HG03521 (cell line): ENCODE measurements at regions not wholly inside any gene's neighbourhood (a gene's known extent, or its start where the extent isn't known, plus 50 kb on each side); places are given as distances from the start of the nearest gene placed in this dataset.
"Not testable (repeated sequence)": the region's sequence is repeated elsewhere in the genome, so short reads cannot be mapped to it uniquely, and the experiment has no call there.

ENCODE experiments used
- ATAC-seq: cut with Tn5 transposase; IDR thresholded peaks from one replicate; pipeline ENCODE4 v1.9.1; 2021; ENCODE audit warnings: mild to moderate bottlenecking, moderate library complexity; ENCODE audit not compliant: unreplicated experiment

DNA sequence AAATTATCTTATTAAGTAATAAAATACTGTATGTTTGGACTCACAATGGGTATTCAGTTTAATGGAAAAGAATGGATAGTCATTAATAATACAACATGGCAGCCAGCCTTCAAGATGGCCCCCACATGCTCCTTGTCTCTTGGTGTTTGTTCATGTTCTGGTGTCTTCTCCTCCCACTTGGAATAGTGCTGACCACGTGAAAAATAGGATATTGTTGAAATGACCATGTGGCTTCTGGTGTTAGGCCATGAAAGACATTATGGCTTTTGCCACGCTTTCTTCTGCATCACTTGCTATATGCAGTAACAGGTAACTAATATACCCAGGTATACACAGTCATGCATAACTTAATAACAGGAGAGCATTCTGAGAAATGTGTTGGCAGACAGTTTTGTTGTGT lies 341.0 kb downstream of the KCNJ2 start:
- no peak for ATAC-seq

GRCh38 chr17:70517816-70518215 lies 348.5 kb downstream of the KCNJ2 start:
- no peak for ATAC-seq

DNA sequence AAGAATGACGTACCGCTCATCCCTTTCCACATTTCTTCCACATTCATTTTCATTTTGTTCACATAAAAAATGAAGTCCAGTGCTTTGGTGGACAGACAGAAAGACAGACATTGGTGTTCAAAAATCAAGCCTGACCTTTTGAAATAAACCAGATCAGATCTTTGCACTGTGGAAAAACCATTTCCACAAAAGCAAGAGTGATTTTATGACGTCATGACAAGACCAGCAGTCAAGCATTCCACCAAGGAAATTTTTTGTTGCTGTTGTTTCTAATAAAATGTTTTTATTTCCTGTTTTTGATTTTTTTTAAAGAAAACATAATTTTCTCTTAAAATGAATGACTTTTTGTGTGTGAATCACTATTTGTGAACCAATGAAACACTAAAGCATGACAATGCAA lies 350.0 kb downstream of the KCNJ2 start:
- no peak for ATAC-seq

DNA sequence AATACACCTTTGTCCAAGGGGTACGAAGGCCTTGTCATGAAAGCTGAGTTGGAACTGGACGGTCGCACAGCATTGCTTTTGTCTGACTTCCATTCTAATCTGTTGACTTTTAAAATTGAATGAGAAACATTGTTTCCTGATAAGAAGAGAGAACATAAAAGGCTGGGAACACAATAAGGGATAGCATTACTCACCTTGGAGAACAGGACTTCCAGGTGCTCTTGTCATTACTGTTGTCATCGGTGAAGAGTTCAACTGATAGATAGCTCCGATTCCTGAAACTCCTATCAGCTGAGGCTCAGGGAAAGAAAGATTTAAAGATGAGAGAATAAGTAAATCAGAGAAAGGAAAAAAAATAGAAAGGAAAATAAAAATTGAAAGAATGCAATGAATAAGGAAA lies 351.1 kb downstream of the KCNJ2 start:
- no peak for ATAC-seq

DNA sequence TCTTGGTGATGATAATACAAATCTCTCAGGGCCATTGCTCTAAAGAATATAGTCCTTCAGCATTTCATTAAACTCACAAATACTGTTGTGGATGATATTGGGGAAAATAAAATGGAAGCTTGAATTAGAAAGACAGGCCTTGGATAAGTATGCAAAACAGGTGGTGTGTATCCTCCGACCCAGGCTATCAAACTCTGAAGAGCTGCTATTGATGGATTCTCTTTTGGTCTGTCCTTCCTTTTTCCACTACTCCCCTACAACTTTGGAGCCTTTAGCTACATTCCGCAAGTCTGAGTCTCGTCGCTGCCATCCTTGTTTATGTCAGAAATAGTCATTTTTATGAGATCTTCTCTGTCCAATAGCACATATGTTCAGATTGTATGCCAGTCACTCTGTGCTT lies 351.6 kb downstream of the KCNJ2 start:
- ATAC-seq: no peak

GRCh38 chr17:70521821-70522256 lies 352.5 kb downstream of the KCNJ2 start:
- no peak for ATAC-seq

DNA sequence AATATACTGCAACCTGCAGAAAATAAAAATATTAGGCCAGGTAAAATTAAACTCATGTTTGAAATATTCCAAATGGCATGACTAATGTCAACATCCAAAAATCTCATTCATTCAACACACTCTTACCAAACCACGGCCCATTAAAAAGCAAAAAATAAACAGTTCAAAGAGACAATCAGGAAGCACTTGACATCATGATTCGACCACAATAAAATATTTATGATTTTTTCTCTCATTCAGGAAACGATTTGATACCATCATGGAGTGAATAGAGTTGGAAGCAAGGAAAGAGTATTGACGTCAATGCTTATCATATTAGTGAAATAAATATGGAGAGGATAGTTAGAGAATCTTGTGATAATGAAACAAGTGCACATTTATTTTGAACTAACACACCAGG lies 354.1 kb downstream of the KCNJ2 start:
- ATAC-seq: no peak

DNA sequence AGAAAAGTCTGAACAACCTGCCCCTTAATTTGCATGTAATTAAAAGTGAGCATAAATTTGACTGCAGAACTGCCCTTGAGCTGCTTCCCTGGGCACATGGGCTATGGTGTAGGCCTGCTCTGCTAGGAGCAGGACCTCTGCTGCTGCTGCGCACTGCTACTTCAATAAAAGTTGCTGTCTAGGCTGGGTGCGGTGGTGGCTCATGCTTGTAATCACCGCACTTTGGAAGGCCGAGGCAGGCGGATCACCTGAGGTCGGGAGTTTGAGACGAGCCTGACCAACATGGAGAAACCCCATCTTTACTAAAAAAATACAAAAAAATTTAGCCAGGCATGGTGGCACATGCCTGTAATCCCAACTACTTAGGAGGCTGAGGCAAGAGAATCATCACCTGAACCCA lies 355.7 kb downstream of the KCNJ2 start:
- ATAC-seq: not testable (repeated sequence)

DNA sequence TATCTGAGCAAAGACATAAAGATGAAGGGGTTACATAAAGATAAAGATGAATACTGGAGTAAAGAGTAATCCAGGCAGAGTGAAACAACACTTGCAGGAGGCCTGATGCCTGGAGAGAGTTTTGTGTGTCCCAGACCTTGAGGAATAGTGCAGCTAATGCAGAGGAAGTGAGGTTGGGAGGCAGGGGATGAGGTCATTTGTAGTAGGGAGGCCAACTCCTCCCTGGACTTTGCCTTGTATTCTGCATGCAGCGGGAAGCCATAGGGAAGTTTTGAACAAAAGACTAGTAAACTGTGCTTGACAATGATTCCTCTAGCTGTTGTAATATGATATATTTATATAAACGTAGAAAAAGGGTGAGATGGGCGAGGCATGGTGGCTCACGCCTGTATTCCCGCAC lies 356.6 kb downstream of the KCNJ2 start:
- no peak for ATAC-seq

- no peak for ATAC-seq
Observed at GRCh38 chr17:70527364-70527888, 358.1 kb downstream of the KCNJ2 start.

DNA sequence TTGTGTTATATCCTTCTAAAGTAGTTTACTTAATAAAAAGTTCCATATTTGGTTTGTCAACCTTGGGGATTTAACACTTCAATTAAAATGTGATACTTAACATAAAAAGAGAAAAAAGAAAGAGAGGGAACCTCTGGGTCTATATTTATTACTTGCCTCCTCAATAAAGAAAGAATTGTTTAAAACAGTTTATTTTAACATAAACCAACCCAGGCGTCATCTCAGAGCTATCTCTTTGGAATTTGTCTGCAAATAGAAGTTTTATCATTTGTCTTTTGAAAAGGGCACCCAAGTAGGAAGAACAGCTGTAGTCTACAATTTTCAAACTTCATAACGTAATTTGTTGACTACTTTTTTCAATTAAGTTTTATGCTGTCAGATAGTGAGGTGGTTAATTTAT lies 364.1 kb downstream of the KCNJ2 start:
- ATAC-seq: no peak

DNA sequence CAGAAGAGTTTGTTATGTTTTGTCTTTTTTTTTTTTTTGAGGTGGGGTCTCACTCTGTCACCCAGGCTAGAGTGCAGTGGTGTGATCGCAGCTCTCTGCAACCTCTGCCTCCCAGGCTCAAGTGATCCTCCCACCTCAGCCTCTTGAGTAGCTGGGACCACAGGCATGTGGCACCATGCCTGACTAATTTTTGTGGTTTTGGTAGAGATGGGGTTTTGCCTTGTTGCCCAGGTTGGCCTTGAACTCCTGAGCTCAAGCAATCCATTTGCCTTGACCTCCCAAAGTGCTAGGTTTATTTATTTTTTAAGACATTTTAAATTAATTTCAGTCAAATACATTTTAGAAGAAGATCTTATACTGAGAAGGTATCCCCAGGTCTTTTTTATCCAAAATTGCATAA lies 366.7 kb downstream of the KCNJ2 start:
- ATAC-seq: no peak

DNA sequence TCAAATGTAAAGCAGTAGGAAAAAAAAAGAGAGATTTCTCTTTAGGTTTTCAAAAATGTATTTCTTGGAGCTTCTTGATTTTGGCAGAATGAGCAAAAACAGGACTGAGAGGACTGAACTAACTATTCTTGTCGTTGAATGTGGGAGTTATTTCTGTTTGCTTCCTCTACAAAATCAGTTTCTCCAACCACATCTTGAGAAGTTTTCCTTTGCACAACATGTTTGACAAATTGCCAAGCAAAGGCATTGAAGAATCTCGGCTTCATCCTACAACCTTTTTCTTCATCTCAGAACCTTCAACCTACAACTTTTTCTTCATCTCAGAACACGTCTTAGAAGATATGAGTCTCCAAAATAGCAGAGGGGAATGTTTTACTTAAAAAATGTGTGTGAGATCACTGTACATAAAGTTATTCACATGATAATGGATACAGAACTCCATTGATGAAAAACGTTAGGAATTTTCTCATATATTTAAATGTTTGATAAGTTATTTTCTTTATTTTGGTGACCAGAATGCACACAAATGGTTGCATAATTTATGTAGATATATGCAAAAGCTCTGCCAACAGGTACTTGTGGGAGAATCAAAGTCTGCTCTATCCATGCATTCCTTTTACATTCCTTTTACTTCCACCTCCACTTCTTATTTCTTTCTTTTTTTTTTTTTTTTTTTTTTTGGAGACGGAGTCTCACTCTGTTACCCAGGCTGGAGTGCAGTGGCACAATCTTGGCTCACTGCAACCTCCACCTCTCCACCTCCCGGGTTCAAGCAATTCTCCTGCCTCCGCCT lies 370.0 kb downstream of the KCNJ2 start:
- ATAC-seq: no peak

- ATAC-seq: no peak
Observed at GRCh38 chr17:70542876-70543275, 373.5 kb downstream of the KCNJ2 start.

GRCh38 chr17:70544317-70544716 lies 375.0 kb downstream of the KCNJ2 start:
- no peak for ATAC-seq

DNA sequence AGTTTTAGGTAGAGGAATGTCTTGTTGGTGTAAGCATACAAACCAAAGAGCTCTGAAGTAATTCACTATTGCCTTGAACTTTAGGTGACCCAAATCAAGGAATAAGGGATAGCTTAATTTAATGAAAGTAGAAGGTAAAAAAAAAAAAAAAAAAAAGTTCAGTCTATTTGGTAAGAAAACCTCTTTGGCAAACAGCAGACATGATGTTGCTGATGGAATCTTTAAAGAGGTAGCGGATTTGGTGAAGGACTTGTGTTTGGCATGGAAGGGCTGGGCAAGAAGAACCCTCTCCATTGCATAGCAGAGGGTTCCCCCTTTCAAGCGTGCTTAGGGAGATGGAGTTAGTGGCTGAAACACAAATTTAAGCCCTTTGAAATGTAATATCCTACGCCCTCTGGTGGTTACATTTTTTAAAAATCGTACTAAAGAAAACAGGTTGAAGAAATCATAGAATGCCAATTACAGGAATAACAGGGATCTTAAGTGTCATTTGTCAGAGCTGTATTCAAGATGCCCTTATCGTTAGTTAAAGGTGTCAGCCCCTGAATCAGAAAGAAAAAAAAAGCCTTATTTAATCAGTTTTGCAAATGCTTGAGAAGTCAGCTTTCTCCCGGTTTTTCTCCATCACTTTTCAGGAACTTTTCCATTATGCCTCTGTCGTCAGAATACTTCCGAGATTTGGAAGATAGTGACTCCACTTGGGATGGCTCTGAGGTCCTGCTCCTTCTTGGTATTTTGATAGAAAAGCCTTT lies 383.1 kb downstream of the KCNJ2 start:
- ATAC-seq: no peak

DNA sequence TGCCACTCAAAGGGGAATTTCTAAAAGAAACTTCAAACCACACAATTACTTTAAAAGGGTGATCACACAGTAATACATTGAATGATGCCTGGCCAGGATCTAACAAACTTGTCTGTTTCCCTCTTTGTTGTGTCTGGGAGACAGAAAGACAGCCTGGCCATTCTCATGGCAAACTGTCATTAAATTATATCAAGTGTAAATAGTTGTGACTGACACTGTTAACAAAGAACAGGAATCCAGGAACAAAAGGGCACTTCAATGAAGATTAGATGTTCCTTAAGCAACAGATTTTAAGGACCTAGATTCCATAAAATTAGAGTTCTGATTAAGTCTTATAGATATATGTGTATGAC lies 383.6 kb downstream of the KCNJ2 start:
- ATAC-seq: no peak

DNA sequence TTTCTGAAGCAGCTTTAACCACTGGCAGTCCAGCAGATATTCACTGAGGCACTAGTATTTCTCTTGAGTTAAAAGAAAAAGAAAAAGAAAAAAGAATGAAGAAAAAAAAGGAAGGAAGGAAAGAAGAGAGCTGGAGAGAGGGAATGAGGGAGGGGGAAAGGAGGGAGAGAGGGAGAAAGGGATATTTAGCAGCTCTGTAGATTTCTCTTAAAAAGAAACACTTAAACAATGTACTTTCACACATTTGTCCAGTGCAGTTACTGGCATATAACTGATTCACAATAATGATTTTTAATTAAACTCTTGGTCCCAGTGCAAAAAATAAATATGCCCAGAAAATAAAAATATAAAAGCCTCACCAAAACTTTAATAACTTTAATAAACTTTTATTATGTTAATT lies 386.4 kb downstream of the KCNJ2 start:
- ATAC-seq: no peak

GRCh38 chr17:70558821-70559220 lies 389.5 kb downstream of the KCNJ2 start:
- ATAC-seq: no peak

DNA sequence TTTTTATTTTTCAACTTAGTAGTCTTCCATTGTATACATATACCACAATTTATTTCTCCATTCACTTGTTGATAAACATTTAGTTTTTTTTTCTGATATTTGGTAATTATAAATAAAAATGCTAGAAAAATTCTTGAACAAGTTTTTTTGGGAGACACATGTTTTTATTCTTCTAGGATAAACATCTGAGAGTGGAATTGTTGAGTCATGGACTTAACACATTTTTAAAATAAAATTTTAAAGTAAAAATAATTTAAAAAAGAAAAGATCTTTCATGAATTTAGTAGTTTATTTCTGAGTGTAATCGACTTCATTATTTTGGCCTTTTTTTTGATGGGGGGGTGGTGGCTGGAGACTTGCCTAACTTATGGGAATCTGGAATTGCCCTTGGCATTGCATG lies 391.1 kb downstream of the KCNJ2 start:
- no peak for ATAC-seq

GRCh38 chr17:70562137-70562536 lies 392.8 kb downstream of the KCNJ2 start:
- no peak for ATAC-seq

DNA sequence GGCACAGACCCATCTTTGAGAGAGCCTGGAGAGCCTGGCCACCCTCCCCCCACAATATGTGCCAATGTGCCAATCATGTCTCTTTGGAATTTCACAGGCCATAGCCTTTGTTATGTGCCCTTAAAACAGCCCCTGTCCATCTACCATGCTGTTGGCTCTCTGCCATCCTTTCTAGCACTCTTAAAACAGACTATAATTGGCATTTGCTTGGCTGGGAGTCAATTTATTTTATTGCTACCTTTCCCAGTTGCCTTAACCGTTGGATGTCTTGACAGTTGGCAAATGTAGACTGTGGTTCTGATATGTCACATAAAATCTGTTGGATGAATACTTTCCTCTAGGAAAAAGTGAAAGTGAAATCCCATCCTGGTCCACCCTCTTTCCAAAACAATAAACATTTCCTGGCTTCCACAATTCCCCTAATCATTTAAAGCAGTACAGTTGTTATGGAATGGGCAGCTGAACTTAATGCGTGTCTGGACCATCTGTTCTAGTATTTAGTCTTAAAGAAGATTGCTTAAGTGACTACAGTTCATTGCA lies 394.0 kb downstream of the KCNJ2 start:
- no peak for ATAC-seq
